ENCODE measurements at regions not wholly inside any gene's neighbourhood (a gene's known extent, or its start where the extent isn't known, plus 50 kb on each side); places are given as distances from the start of the nearest gene placed in this dataset.
"Not testable (repeated sequence)": the region's sequence is repeated elsewhere in the genome, so short reads cannot be mapped to it uniquely, and the experiment has no call there.

GRCh38 chr2:132307613-132308198 is 108.9 kb upstream of the GPR39 start:
- not testable (repeated sequence) for H3K36me3 ChIP-seq (ENCODE audit: control insufficient read depth, insufficient read depth, low read length); H3K27me3 ChIP-seq (replicated peaks; ENCODE audit: control insufficient read depth, insufficient read depth, low read length); H3K4me3 ChIP-seq (replicated peaks; ENCODE audit: low read depth, low read length); DNase-seq (ENCODE audit: extremely low read depth, insufficient read length)

- H3K36me3 ChIP-seq (ENCODE audit: control insufficient read depth, insufficient read depth, low read length); H3K4me3 ChIP-seq (replicated peaks; ENCODE audit: low read depth, low read length); H3K27me3 ChIP-seq (replicated peaks; ENCODE audit: control insufficient read depth, insufficient read depth, low read length); DNase-seq (ENCODE audit: extremely low read depth, insufficient read length): not testable (repeated sequence)
Measured at GRCh38 chr2:132309203-132309602, 107.4 kb upstream of the GPR39 start.

DNA sequence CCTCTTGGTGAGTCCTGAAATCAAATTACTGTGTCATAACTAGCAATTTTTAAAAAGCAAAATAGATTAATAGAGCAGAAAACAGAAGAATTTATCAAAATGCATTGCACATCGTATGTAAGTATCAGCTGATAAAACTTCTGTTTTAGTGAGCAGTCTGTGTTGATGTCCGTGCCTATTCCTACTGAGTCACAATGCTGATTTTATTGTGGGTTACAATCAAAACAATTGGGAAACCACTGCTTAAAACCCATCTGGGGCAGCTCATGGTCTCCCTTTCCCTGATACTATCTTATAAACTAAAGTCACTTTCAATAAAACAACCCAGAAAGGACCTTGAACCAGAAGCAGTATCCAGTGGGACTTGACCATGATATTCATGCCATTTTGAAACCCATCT is 101.1 kb upstream of the GPR39 start:
- not testable (repeated sequence) for DNase-seq (ENCODE audit: extremely low read depth, insufficient read length); H3K27me3 ChIP-seq (replicated peaks; ENCODE audit: control insufficient read depth, insufficient read depth, low read length)

GRCh38 chr2:132317026-132317680 is 99.5 kb upstream of the GPR39 start:
- DNase-seq (ENCODE audit: extremely low read depth, insufficient read length); H3K36me3 ChIP-seq (ENCODE audit: control insufficient read depth, insufficient read depth, low read length); H3K27me3 ChIP-seq (replicated peaks; ENCODE audit: control insufficient read depth, insufficient read depth, low read length); H3K4me3 ChIP-seq (replicated peaks; ENCODE audit: low read depth, low read length): not testable (repeated sequence)

More for the DNA sequence above, 101.1 kb upstream of the GPR39 start:
- H3K4me3 ChIP-seq (replicated peaks; ENCODE audit: low read depth, low read length); H3K36me3 ChIP-seq (ENCODE audit: control insufficient read depth, insufficient read depth, low read length): not testable (repeated sequence)

DNA sequence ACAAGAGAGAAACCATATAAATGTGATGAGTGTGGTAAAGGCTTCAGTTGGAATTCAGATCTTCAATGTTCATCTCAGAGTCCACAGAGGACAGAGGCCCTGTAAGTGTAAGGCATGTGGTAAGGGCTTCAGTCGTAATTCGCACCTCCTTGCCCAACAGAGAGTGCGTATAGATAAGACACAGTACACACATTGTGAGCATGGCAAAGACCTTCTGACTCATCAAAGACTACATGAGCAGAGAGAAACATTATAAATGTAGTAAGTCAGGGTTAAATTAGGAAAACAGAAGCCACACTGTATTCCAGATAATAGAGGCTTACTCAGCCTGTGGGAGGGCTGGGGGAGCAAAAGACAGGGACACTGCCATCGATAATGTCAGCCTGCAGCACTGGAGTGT is 98.1 kb upstream of the GPR39 start:
- H3K4me3 ChIP-seq (replicated peaks; ENCODE audit: low read depth, low read length); H3K27me3 ChIP-seq (replicated peaks; ENCODE audit: control insufficient read depth, insufficient read depth, low read length); H3K36me3 ChIP-seq (ENCODE audit: control insufficient read depth, insufficient read depth, low read length); DNase-seq (ENCODE audit: extremely low read depth, insufficient read length): not testable (repeated sequence)

- not testable (repeated sequence) for H3K4me3 ChIP-seq (replicated peaks; ENCODE audit: low read depth, low read length); H3K27me3 ChIP-seq (replicated peaks; ENCODE audit: control insufficient read depth, insufficient read depth, low read length); H3K36me3 ChIP-seq (ENCODE audit: control insufficient read depth, insufficient read depth, low read length); DNase-seq (ENCODE audit: extremely low read depth, insufficient read length)
Measured at GRCh38 chr2:132324005-132324404, 92.6 kb upstream of the GPR39 start.

DNA sequence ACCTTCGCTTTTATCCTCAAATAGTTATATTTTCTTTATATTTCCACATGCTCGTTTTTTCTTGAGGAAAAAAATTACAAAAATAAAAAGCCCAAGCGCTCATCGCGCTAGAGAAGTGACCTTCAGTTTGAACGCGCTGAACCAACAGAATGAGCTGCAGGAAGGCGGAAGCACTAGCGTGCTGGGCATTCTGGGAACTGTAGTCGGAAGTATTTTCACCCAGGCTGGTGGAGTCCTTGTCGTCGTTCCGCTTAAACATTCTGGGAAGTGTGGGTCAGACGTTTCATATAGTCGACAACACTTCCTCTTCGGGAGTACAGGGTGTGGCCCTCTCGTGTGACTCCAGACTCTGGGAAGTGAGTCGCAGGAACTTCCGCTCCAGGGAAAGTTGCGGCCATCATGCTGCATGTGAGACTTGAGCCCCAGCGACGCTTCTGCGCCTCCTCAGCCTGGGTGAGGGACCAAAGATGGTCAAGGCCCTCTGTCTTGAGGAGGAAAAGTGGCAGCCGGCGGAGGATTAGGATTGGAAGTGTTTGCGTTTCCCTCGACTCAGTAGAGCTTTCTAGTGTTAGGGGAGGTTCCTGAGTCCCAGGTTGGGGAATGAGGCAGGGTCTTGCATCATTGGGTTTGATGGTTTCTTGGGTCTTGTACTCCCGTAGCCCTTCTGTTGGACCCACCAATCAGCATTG is 84.1 kb upstream of the GPR39 start:
- H3K4me3 ChIP-seq (replicated peaks; ENCODE audit: low read depth, low read length); H3K36me3 ChIP-seq (ENCODE audit: control insufficient read depth, insufficient read depth, low read length); H3K27me3 ChIP-seq (replicated peaks; ENCODE audit: control insufficient read depth, insufficient read depth, low read length); DNase-seq (ENCODE audit: extremely low read depth, insufficient read length): not testable (repeated sequence)

- not testable (repeated sequence) for H3K27me3 ChIP-seq (replicated peaks; ENCODE audit: control insufficient read depth, insufficient read depth, low read length); H3K4me3 ChIP-seq (replicated peaks; ENCODE audit: low read depth, low read length); H3K36me3 ChIP-seq (ENCODE audit: control insufficient read depth, insufficient read depth, low read length); DNase-seq (ENCODE audit: extremely low read depth, insufficient read length)
Measured at GRCh38 chr2:132337135-132337534, 79.5 kb upstream of the GPR39 start.

DNA sequence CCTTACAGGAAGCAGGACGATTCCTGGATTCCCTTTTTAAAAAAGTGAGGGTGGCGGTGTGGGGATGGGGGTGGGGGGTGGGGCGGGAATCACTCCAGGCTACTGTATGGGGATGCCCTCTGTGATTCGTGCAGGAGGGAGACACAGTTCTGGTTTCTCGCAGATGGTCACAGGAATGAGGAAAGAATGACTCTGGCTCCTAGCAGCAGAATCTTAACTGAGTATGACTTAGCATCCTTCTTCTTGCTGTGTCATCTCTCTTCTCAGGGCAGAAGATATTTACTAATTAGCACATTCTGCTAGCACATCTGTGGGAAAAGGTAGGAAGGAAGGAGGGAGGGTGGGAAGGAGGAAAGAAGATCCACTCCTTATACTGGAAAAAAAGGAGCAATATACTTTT is 78.8 kb upstream of the GPR39 start:
- not testable (repeated sequence) for DNase-seq (ENCODE audit: extremely low read depth, insufficient read length); H3K27me3 ChIP-seq (replicated peaks; ENCODE audit: control insufficient read depth, insufficient read depth, low read length)

DNA sequence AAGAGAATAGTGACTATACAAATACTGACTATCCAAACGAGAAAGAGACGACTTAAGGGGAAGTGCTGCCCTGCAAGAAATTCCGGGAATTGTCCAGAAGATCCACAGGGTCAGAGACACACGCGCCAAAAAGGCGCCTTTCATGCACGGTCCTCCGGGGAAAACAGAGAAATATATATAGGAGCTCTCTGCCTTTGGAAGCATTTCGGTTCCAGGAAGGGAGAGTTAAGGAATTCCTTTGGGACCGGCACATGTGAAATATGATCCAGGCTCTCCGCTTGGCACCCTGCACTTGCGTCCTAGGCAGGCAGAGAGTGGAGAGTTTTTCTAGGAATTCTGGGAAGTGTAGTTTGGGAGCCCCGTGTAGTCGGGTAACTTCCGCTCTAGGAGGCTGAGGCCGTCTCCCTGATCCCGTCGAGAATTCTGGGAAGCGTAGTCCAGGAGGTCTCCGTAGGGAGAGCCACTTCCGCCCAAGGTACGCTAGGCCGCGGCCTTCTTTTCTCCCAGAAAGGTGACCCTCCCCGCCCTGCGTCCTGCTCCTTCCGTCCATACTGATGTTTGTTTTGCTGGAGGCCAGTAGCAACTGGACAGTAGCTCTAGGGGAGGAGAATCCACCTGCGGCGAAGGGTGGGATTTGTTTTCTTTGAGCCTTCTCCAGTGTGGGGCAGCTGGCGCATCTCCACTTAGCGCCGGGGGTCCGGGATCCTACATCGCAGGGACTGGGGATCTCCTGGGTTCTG is 69.4 kb upstream of the GPR39 start:
- not testable (repeated sequence) for H3K36me3 ChIP-seq (ENCODE audit: control insufficient read depth, insufficient read depth, low read length); H3K4me3 ChIP-seq (replicated peaks; ENCODE audit: low read depth, low read length); H3K27me3 ChIP-seq (replicated peaks; ENCODE audit: control insufficient read depth, insufficient read depth, low read length); DNase-seq (ENCODE audit: extremely low read depth, insufficient read length)

More for the DNA sequence above, 78.8 kb upstream of the GPR39 start:
- not testable (repeated sequence) for H3K4me3 ChIP-seq (replicated peaks; ENCODE audit: low read depth, low read length); H3K36me3 ChIP-seq (ENCODE audit: control insufficient read depth, insufficient read depth, low read length)
